Stimulated activated CD4-positive, alpha-beta T cell treated with anti-CD3 and anti-CD28 coated beads, Interleukin-2, amount 100 ng/mL, for 48 hours (primary cell): ENCODE measurements at regions not wholly inside any gene's neighbourhood (a gene's known extent, or its start where the extent isn't known, plus 50 kb on each side); places are given as distances from the start of the nearest gene placed in this dataset.

Source experiments
- DNase-seq, 2 donors: peaks; one replicate each; pipeline ENCODE4 v3.0.0-alpha.2; 2020

DNA sequence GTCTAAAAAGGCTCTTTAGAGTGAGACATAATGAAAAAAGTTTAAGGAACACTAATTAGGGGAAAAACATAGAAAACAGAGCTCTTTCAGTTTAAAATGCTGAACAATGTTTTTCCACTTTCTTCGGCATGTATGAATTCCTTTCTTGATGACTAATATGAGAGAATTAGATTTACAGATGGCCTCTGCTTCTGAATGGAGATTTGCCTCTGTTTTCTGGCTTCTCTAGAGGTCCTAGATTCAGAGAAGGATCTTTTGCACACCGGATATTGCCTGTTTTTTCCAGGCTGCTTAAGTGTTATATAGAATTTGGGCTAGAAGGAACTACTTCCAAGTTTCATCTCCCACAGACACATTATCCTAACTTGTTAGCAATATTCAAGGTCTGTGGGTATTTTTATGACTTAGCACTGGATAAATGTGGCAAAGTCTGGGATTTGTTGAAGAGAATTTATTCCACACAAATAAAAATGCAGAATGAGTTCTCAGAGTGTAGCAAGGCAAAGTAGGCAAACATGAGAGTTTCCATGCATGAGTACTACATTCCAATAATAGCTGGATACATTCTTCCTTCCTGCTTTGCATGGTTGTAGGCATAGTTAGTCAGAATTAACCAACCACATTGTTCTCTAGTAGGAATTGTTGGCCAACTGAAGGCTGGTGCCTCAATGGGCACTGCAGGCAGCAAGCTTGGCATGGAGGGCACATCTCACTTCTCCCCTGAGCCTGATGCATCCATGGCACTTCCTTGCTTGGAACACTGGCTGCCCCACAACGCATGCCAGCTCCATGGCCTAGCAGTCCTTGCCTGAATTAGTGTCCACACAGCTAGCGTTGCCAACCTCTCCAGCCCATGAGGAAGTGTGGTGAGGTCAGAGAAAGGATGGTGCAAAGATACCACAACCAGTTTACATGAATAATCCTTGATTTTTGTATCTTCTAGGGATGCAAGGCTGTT, 224.2 kb downstream of the CLIC5 start:
- no peak for DNase-seq

DNA sequence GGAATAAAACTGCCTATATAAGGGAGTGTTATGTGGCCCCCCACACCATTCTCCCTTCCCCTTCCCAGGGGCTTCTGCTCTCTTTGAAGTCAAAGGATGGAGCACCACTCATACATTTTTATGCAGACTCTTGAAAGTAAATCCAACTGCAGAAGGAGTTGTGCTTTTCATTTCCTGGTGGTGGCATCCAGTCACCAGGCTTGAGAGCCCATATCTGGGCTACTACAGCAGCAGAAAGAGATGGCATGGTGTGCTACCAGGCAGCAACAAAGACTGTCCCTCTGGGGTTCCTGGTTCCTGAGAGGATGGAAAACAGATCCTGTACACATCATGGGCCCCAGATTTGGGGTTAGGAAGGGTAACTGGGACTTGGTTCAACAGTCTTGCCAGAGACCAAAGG, 226.4 kb downstream of the CLIC5 start:
- DNase-seq = no peak

DNA sequence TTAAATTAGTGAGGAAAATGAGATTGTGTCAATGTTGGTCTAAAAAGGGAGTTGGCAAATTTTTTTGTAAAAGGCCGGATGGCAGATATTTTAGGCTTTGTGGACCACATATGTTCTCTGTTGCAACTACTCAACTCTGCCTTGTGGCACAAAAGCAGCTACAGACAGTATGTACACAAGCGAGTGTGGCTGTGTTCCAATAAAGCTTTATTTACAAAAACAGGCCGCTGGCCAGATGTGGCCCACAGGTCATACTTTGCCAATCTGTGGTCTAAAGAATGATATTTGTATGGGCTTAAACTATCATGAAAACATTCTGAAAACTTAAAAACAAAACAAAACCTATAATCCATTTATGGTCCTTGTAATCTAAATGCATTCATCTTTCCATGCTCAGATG, 228.3 kb downstream of the CLIC5 start:
- DNase-seq = no peak

- DNase-seq = no peak
Measured at GRCh38 chr6:45786355-45786781, 229.3 kb downstream of the CLIC5 start.

DNA sequence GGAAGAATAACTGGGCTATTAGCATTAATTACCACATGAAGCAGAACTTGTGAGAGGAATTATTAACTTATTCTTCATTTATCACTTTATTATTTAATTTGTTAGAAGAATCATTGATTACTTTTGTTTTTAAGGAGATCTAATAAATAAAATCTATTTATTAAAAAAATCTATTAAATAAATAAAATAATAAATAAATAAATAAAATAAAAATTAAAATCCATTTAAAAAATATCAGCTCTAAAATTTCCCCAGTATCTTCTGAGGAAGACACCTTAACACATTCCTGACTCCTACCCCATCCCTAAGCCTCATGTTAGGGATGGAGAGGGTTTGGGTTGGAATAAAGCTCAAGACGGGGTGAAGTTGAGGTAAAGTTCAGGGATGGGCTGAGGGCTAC, 231.4 kb downstream of the CLIC5 start:
- DNase-seq = no peak

DNA sequence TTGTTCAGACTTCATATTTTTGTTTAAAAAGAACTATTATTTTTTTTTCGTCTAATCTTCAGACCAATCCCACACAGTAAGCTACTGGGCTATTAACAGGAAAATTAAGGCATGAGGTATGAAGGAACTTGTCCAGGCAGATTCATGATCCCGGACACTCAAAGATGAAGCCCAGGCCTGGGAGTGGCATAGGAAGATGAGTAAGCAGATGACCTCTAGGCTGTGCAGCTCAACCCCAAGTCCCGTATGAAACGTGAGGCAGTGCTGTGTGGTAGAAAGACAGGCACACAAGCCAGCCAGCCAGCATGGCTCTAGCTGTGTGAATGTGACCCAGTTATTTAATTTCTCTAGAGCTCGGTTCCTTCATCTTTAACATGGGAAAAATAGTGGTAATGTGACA, 231.9 kb downstream of the CLIC5 start:
- no peak for DNase-seq

- DNase-seq = no peak
Measured at GRCh38 chr6:45781890-45782289, 233.8 kb downstream of the CLIC5 start.

GRCh38 chr6:45780523-45780922, 235.1 kb downstream of the CLIC5 start:
- no peak for DNase-seq

DNA sequence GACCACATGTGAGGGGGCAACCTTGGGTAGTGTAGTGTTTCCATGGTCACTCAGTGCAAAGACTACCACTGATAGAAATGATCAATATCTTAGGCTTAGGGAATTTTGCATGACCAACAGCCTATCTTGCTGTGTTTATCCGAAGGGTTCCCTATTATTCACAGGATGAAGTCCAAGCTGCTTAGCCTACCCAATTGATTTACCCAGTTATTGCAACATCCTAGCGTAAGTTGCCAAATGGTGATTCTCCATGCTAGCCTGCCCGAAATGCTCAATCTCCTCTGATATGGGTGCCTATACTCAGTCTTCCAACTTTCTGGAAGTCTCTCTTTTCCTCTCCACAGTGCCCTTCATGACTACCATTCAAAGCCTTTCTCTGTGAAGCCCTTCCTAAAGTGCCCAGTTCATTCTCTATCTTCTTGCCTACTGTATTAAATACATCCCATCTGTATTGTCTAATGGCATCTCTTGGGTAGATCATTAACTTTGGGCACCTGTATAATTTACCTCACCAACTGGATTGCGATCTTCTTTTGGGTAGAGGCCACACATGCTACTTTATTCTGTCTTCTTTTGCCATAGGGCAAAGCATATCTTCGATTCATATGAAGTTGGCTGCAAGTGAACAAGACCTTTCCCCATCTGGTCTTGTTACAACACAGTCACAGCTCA, 240.5 kb downstream of the CLIC5 start:
- no peak for DNase-seq

- no peak for DNase-seq
Measured at GRCh38 chr6:45773906-45774305, 241.8 kb downstream of the CLIC5 start.

- DNase-seq = no peak
Measured at GRCh38 chr6:45772886-45773495, 242.7 kb downstream of the CLIC5 start.

- no peak for DNase-seq
Measured at GRCh38 chr6:45772051-45772450, 243.6 kb downstream of the CLIC5 start.

- no peak for DNase-seq
Measured at GRCh38 chr6:45763281-45763680, 252.4 kb downstream of the CLIC5 start.

DNA sequence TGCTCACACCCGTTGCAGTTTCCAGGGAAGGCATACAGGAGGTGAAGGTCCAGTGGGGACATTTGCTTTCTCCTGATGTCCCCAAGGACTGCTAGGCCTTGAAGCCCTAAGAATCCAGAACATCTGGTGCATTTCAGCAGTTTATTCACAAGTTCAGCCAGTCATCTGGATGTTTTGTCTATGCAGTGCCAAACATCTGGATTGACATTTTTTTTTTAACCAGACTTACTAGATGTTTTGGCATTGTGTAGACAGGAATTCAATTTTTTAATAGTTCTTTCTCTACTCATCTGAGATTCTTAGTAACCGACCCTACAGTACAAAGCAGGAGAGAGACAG, 256.2 kb downstream of the CLIC5 start:
- DNase-seq = no peak

DNA sequence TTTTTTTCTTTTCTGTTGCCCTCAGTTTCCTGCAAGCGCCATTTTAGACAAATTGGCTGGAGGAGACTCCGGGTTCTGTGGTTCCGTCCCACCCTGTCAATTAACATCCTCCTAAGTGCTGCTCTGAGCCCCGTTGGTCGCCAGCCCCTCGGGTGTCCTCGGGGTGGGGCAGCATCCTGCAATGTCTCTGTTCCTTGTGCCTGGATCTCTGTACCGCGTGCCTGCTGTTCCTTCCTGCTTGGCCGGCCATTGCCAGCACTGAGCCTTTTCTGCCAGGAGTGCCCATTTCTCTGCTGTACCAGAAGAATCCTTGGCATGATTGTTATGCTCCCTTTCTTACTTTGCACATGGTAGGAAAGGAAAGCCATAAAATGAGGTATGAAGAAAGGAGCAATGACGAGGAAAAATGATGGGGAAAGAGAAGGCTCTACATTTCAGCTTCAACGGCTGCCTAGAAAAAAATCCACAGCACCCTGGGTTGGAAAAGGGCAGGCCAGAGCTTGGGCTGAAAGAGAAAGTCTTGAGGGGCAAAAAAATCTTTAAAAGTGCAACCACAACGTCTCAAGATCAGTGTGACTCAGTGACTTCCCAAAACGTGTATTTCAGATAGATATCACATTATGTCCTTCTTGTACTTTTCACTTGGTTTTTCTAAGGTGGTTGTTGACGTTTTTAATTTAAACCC, 256.7 kb downstream of the CLIC5 start:
- no peak for DNase-seq

- no peak for DNase-seq
Measured at GRCh38 chr6:45757443-45758130, 258.1 kb downstream of the CLIC5 start.

DNA sequence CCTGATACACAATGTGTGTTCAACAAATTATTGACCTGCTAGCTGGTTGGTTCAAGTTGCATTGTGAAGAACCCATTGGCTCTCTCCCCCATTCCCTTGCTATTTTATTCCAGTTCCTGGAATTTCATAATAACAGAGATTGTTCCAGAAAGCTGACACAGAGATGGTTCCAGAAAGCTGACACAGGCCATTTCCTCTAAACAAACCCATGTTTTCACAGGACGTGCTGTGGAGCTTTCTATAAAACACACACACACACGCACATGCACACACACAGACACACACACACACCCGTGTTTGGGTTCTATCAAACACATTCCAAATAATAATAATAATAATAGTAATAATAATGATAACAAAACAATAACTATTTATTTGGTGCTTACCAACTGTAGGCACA, 259.1 kb downstream of the CLIC5 start:
- DNase-seq = no peak

DNA sequence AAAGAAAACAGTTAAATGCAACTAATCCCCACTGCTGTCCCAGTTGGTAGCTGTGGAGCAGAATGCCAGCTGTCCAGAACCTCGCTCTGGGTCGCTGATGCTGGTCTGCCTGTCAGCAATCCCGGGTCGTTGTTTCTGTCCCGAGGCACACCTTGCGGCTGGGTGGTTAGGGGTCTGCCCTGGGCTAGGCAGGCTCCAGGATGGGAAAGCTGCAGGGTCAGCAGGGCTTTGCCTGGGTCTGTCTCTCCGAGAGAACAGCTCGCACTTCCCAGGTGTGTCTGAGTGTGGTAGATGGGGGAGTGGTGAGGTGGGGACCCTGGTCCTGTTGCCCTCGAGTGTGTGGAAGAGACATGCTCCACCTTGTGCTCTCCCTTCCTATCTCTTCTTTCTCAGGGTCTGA, 261.2 kb downstream of the CLIC5 start:
- DNase-seq = no peak

DNA sequence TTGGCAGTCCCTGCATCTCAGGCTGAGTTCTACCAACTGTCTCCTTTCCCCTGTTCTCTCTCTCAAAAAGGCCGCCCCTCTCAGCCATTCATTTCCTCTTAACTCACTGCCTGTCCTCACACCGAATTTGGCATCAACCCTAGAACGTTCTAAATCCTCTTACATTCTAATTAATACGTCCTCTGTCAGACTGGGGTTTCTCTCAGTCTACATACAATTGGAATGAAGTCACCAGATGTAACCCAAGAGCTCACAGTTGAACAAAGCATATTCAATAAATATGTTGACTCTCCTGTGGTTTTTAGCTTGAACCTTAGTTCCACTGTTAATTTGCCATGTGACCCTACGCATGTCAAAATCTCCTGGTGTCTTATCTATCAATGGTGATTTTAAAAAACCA, 269.6 kb downstream of the CLIC5 start:
- DNase-seq = no peak

DNA sequence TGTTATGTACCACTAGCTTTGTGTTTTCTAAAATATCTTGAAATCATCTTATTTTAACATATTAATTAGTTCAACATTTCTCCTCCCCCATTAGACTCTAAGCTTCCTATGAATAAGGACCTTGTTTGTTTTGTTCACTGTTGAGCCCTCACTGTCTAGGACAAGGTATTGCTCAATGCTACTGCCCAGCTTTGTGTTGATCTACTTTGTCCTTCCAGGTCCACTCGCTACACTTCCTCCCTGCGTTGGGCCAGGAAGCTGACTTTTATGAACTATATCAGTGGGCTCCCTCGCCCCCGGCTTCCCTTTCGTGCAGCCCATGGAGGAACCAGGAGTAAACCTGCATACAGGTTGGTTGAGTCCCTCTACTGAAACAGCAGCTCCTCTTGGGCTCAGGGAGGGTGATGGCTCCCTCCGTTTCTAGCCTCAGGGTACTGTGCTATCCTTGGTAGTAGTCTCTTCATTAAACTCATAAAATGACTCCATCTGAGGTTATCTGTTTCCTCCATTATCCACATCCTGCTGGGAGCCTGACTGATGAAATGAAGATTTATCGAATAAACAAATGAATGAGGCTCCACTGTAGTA, 272.5 kb downstream of the CLIC5 start:
- DNase-seq = no peak

GRCh38 chr6:45742591-45742990, 273.1 kb downstream of the CLIC5 start:
- no peak for DNase-seq

- DNase-seq = no peak
Measured at GRCh38 chr6:45741437-45742171, 274.1 kb downstream of the CLIC5 start.
